ENCODE measurements at regions not wholly inside any gene's neighbourhood (a gene's known extent, or its start where the extent isn't known, plus 50 kb on each side); places are given as distances from the start of the nearest gene placed in this dataset.

DNA sequence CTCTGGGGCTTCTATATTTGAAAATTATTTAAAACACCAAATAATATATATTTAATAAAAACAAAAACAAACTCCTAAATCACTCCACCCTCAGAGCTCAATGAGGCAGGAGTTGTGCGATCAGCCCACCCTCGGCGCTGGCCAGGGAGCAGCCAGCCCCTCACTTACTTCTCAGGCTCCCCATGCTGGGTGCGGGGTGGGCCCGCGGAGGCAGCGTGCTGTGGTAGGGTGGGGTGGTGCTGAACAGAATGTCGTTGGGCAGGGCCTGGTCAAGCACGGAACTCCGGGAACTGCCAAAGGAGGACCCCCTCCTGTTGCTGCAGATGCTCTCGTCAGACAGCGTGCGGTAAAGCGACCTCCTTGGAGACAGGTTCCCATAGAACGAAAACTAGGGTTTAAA is 204.5 kb downstream of the SIPA1L2 start:
- H3K36me3 Mint-ChIP-seq (ENCODE audit: low read depth), result peaks cover 58% of the 10 kb centered on the region
- H3K4me1 Mint-ChIP-seq, result peaks cover 1% of the 10 kb centered on the region
- Histone ChIP-seq H3K36me3 (ENCODE audit: control insufficient read depth, insufficient read depth, low read length) (peaks cover 92% of the 10 kb centered on the region), H3K4me1 (ENCODE audit: control insufficient read depth, insufficient read depth, low read length) (no peaks in the 10 kb centered on the region), H3K9ac (ENCODE audit: extremely low read depth, low read length, poor library complexity, severe bottlenecking) (no peak overlapping the region), H3K27ac (ENCODE audit: low read depth, low read length) (no peak overlapping the region), H3K9me3 (ENCODE audit: control insufficient read depth, low read length) (no peaks in the 10 kb centered on the region), H3K4me3 (ENCODE audit: low read length) (no peak overlapping the region), H3K27me3 (ENCODE audit: control insufficient read depth, insufficient read depth, low read length, poor library complexity, severe bottlenecking) (no peaks in the 10 kb centered on the region)
- no peaks in the 10 kb centered on the region for H3K9me3 Mint-ChIP-seq
- no peak for DNase-seq
- H3K27me3 Mint-ChIP-seq (ENCODE audit: insufficient read depth), result no peaks in the 10 kb centered on the region
- no peak overlapping the region for H3K4me3 Mint-ChIP-seq
- H3K27ac Mint-ChIP-seq, result no peak overlapping the region
- TF ChIP-seq CTCF (conservative IDR thresholded peaks at IDR 0.05), result no peak
- WGBS, 2 experiments (ENCODE audit: insufficient coverage in 1 of 2, insufficient read length in 1 of 2), result 91 to 96% methylated on average over 7 to 15 of the region's 15 CpGs

GRCh38 chr1:232423591-232423990 is 206.3 kb downstream of the SIPA1L2 start:
- H3K4me1 ChIP-seq (ENCODE audit: control insufficient read depth, insufficient read depth, low read length), result no peaks in the 10 kb centered on the region
- no peak overlapping the region for H3K27ac ChIP-seq (ENCODE audit: low read depth, low read length)
- no peaks in the 10 kb centered on the region for H3K9me3 ChIP-seq (ENCODE audit: control insufficient read depth, low read length)
- TF ChIP-seq CTCF (conservative IDR thresholded peaks at IDR 0.05), result no peak
- Mint-ChIP-seq H3K4me3 (no peak overlapping the region), H3K4me1 (peaks cover 1% of the 10 kb centered on the region), H3K36me3 (ENCODE audit: low read depth) (peaks cover 71% of the 10 kb centered on the region), H3K9me3 (no peaks in the 10 kb centered on the region), H3K27ac (no peak overlapping the region), H3K27me3 (ENCODE audit: insufficient read depth) (no peaks in the 10 kb centered on the region)
- DNase-seq, result no peak
- H3K27me3 ChIP-seq (ENCODE audit: control insufficient read depth, insufficient read depth, low read length, poor library complexity, severe bottlenecking), result no peaks in the 10 kb centered on the region
- H3K4me3 ChIP-seq (ENCODE audit: low read length), result no peak overlapping the region
- WGBS, 2 experiments (ENCODE audit: insufficient coverage in 1 of 2, insufficient read length in 1 of 2), result 67% methylated on average over 3 of the region's 3 CpGs
- peaks cover 89% of the 10 kb centered on the region for H3K36me3 ChIP-seq (ENCODE audit: control insufficient read depth, insufficient read depth, low read length)
- H3K9ac ChIP-seq (ENCODE audit: extremely low read depth, low read length, poor library complexity, severe bottlenecking), result no peak overlapping the region

DNA sequence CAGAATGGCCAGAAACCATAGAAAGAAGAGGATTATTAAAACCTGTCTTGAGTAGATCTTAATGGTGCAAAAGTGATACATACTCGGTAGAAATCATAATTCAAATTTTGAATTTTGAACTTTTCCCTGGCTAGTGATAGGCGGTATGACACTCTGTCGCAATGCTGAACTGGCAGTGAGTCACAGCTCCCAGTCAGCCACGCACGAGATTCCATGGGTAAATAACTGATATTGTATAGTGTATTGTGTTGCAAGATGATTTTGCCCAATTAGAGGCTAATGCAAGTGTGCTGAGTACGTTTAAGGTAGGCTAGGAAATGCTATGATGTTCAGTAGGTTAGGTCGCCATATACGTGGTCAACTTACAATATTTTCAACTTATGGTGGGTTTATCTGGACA is 207.0 kb downstream of the SIPA1L2 start:
- H3K27ac ChIP-seq (ENCODE audit: low read depth, low read length), result no peak overlapping the region
- H3K9ac ChIP-seq (ENCODE audit: extremely low read depth, low read length, poor library complexity, severe bottlenecking), result no peak overlapping the region
- Mint-ChIP-seq H3K27me3 (ENCODE audit: insufficient read depth) (no peaks in the 10 kb centered on the region), H3K4me1 (no peaks in the 10 kb centered on the region), H3K27ac (no peak overlapping the region), H3K36me3 (ENCODE audit: low read depth) (peaks cover 73% of the 10 kb centered on the region), H3K9me3 (no peaks in the 10 kb centered on the region), H3K4me3 (no peak overlapping the region)
- 94 to 98% methylated on average over 6 to 8 of the region's 8 CpGs for WGBS, 2 experiments (ENCODE audit: insufficient coverage in 1 of 2, insufficient read length in 1 of 2)
- peaks cover 84% of the 10 kb centered on the region for H3K36me3 ChIP-seq (ENCODE audit: control insufficient read depth, insufficient read depth, low read length)
- no peaks in the 10 kb centered on the region for H3K9me3 ChIP-seq (ENCODE audit: control insufficient read depth, low read length)
- no peak overlapping the region for H3K4me3 ChIP-seq (ENCODE audit: low read length)
- no peaks in the 10 kb centered on the region for H3K4me1 ChIP-seq (ENCODE audit: control insufficient read depth, insufficient read depth, low read length)
- H3K27me3 ChIP-seq (ENCODE audit: control insufficient read depth, insufficient read depth, low read length, poor library complexity, severe bottlenecking), result no peaks in the 10 kb centered on the region
- TF ChIP-seq CTCF (conservative IDR thresholded peaks at IDR 0.05), result no peak
- no peak for DNase-seq

All from endodermal cell (in vitro differentiated cells).